Keratinocyte (primary cell): ENCODE measurements at regions not wholly inside any gene's neighbourhood (a gene's known extent, or its start where the extent isn't known, plus 50 kb on each side); places are given as distances from the start of the nearest gene placed in this dataset.

Source experiments
- DNase-seq: peaks from one replicate; pipeline ENCODE4 v3.0.0-alpha.2; 2011; ENCODE audit warnings: low read depth, missing footprints, low spot score
- FAIRE-seq: peaks from 2 replicates; lab custom pipeline; 2011; peaks lifted over from hg19 to GRCh38; lab: Jason Lieb, UNC
- H2AFZ ChIP-seq: 2 replicates; pipeline ENCODE4 v1.6.0; 2012; ENCODE audit warnings: low read length, control low read depth, inconsistent platforms; ENCODE audit not compliant: control insufficient read depth
- H3K27ac ChIP-seq: 2 replicates; pipeline ENCODE4 v1.5.1; 2011; ENCODE audit warnings: low read length; ENCODE audit not compliant: control insufficient read depth, insufficient read depth
- H3K27me3 ChIP-seq: 3 replicates; pipeline ENCODE4 v1.6.0; 2011; ENCODE audit warnings: low read length; ENCODE audit not compliant: control insufficient read depth, insufficient read depth; ENCODE audit errors: extremely low read depth
- H3K36me3 ChIP-seq, 2 experiments: 2 replicates in 1 of 2; 3 replicates in 1 of 2; pipeline ENCODE4 v1.5.1; 2011; ENCODE audit warnings: low read length in 2 of 2, mild to moderate bottlenecking in 1 of 2; ENCODE audit not compliant: control insufficient read depth in 2 of 2, insufficient read depth in 2 of 2; ENCODE audit errors: extremely low read depth in 1 of 2
- H3K4me1 ChIP-seq: 3 replicates; pipeline ENCODE4 v1.5.1; 2011; ENCODE audit warnings: low read length; ENCODE audit not compliant: control insufficient read depth, insufficient read depth; ENCODE audit errors: extremely low read depth
- H3K4me2 ChIP-seq: 3 replicates; pipeline ENCODE4 v1.6.0; 2011; ENCODE audit warnings: low read depth, low read length; ENCODE audit not compliant: control insufficient read depth, insufficient read depth; ENCODE audit errors: extremely low read depth
- H3K4me3 ChIP-seq, 3 experiments: fragments of 200-600 bp in 1 of 3; sonication (generic) in 1 of 3; 2 replicates in 2 of 3; 3 replicates in 1 of 3; pipeline ENCODE4 v1.5.1; 2011 to 2016; ENCODE audit warnings: low read length in 3 of 3, mild to moderate bottlenecking in 3 of 3, control low read depth in 2 of 3, inconsistent platforms in 1 of 3, low read depth in 1 of 3, mixed read lengths in 1 of 3, mixed run types in 1 of 3, moderate library complexity in 1 of 3; ENCODE audit not compliant: control insufficient read depth in 2 of 3, insufficient read depth in 2 of 3; ENCODE audit errors: extremely low read depth in 1 of 3
- H3K79me2 ChIP-seq: 2 replicates; pipeline ENCODE4 v1.6.0; 2012; ENCODE audit warnings: low read length; ENCODE audit not compliant: control insufficient read depth, insufficient read depth
- H3K9ac ChIP-seq: 3 replicates; pipeline ENCODE4 v1.6.0; 2011; ENCODE audit warnings: low read length; ENCODE audit not compliant: control insufficient read depth, insufficient read depth; ENCODE audit errors: extremely low read depth
- H3K9me1 ChIP-seq: 3 replicates; pipeline ENCODE4 v1.6.0; 2011; ENCODE audit warnings: low read length; ENCODE audit not compliant: control insufficient read depth, insufficient read depth; ENCODE audit errors: extremely low read depth
- H3K9me3 ChIP-seq: 2 replicates; pipeline ENCODE4 v1.5.1; 2012; ENCODE audit warnings: low read depth, low read length; ENCODE audit not compliant: control insufficient read depth
- H4K20me1 ChIP-seq: 3 replicates; pipeline ENCODE4 v1.6.0; 2011; ENCODE audit warnings: low read length; ENCODE audit not compliant: control insufficient read depth, insufficient read depth; ENCODE audit errors: extremely low read depth
- EZH2 ChIP-seq: IDR thresholded peaks from one replicate; pipeline ENCODE4 v1.6.1; 2012; ENCODE audit warnings: inconsistent platforms, mild to moderate bottlenecking, low read length, moderate library complexity
- dilution Hi-C: fragments of 300-500 bp; cut with MboI; formaldehyde crosslinking; loops from one replicate; pipeline ENCODE4 v1.7.0; 2020; ENCODE audit warnings: low sequenced_read_pairs; ENCODE audit not compliant: extremely low pct_ligation_motif_present
- TF ChIP-seq, protein P1 (sequence below), 3 experiments: IDR thresholded peaks in 1 of 3; conservative IDR thresholded peaks in 1 of 3; optimal IDR thresholded peaks in 1 of 3; 2 replicates in 2 of 3; 3 replicates in 1 of 3; pipeline versions ENCODE3 to v1.5.1; 2011; ENCODE audit warnings: low read length in 3 of 3, mild to moderate bottlenecking in 3 of 3, moderate library complexity in 2 of 3, control low read depth in 1 of 3, inconsistent platforms in 1 of 3; ENCODE audit not compliant: insufficient read depth in 2 of 3; ENCODE audit errors: extremely low read depth in 1 of 3

DNA sequence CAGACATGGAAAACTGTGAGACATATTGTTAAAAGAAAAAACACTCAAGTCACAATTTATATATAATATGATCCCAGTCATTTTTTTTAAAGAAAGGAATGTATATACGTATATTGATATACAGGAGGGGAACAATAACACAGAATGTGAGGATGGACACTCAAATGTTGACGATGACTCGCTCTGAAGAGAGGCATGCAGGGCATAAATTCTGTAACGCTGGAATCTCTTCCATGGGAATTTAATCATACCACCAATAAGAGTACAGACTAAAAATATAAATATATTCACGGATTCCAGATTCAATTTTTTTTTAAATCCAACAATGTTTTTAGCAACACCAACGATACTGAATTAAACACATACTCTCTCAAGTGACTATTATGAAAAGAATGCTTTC lies 106.9 kb upstream of the CCDC28A start:
- Histone ChIP-seq H3K36me3 (no peaks in the 10 kb centered on the region), H3K4me1 (peaks cover 12% of the 10 kb centered on the region), H3K9me3 (no peaks in the 10 kb centered on the region), H3K27ac (no peak overlapping the region), H3K4me2 (no peak overlapping the region), H4K20me1 (peaks cover 4% of the 10 kb centered on the region), H3K79me2 (peaks cover 79% of the 10 kb centered on the region), H2AFZ (no peak overlapping the region), H3K9me1 (peaks cover 2% of the 10 kb centered on the region), H3K9ac (no peak overlapping the region), H3K27me3 (no peaks in the 10 kb centered on the region), H3K4me3 (no peak overlapping the region)
- no peak for FAIRE-seq
- no peak for DNase-seq
- dilution Hi-C loops: no loop called here
- TF ChIP-seq EZH2: no peak
- TF ChIP-seq, protein P1, sequence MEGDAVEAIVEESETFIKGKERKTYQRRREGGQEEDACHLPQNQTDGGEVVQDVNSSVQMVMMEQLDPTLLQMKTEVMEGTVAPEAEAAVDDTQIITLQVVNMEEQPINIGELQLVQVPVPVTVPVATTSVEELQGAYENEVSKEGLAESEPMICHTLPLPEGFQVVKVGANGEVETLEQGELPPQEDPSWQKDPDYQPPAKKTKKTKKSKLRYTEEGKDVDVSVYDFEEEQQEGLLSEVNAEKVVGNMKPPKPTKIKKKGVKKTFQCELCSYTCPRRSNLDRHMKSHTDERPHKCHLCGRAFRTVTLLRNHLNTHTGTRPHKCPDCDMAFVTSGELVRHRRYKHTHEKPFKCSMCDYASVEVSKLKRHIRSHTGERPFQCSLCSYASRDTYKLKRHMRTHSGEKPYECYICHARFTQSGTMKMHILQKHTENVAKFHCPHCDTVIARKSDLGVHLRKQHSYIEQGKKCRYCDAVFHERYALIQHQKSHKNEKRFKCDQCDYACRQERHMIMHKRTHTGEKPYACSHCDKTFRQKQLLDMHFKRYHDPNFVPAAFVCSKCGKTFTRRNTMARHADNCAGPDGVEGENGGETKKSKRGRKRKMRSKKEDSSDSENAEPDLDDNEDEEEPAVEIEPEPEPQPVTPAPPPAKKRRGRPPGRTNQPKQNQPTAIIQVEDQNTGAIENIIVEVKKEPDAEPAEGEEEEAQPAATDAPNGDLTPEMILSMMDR (optimal IDR thresholded peaks at IDR 0.05 in 1 of 3, IDR thresholded peaks at IDR 0.05 in 1 of 3, conservative IDR thresholded peaks at IDR 0.05 in 1 of 3; ENCODE audit: extremely low read depth in 1 of 3, insufficient read depth in 2 of 3, low read length in 3 of 3): no peak

DNA sequence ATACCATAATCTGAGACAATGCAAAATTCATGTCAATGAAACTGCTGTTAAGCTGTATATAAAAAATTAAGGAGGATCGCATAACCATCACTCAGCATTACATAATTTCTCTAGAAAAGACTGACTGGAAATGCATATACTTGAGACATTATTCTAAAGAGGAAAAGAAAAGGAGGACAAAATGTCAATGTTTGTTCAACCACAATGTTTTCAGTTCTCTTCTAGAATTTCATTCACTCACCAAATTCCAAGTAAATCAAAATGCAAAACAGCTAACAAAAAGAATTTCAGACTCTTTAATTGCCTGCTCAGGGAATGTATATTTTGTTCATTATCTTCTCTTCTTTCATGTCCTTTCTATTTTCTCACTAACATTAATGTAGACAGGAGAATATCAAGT lies 106.2 kb upstream of the CCDC28A start:
- dilution Hi-C loops: no loop called here
- Histone ChIP-seq H3K4me2 (no peak overlapping the region), H3K79me2 (peaks cover 79% of the 10 kb centered on the region), H3K4me1 (peaks cover 8% of the 10 kb centered on the region), H3K4me3 (no peak overlapping the region), H3K27me3 (no peaks in the 10 kb centered on the region), H3K9me3 (no peaks in the 10 kb centered on the region), H3K27ac (no peak overlapping the region), H4K20me1 (peaks cover 4% of the 10 kb centered on the region), H2AFZ (no peak overlapping the region), H3K9ac (no peak overlapping the region), H3K9me1 (peaks cover 2% of the 10 kb centered on the region), H3K36me3 (no peaks in the 10 kb centered on the region)
- FAIRE-seq (no peak), DNase-seq (no peak)
- TF ChIP-seq EZH2: no peak
- TF ChIP-seq, protein P1 (optimal IDR thresholded peaks at IDR 0.05 in 1 of 3, IDR thresholded peaks at IDR 0.05 in 1 of 3, conservative IDR thresholded peaks at IDR 0.05 in 1 of 3; ENCODE audit: extremely low read depth in 1 of 3, insufficient read depth in 2 of 3, low read length in 3 of 3): no peak
